ENCODE measurements at regions not wholly inside any gene's neighbourhood (a gene's known extent, or its start where the extent isn't known, plus 50 kb on each side); places are given as distances from the start of the nearest gene placed in this dataset.

DNA sequence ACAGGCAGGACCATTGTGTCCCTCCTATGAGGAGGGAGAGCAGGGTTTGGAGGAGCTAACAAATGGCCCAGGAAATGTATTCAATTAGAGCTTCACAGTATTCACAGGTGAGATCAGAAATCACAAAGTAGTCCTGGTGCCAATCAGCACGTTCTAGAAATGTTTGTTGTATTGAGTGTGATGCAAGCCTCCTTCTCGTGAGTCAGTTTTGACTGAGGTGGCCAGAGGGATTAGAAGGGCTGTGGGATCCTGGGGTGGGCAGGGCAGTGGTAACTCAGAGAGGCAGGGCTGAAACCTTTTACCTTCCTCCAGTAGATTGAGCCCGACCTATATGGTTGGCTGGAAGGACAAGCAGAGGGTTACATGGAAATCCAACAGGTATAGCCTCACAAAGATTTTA lies 95.0 kb downstream of the BOD1L2 start:
- TF ChIP-seq, protein P1, sequence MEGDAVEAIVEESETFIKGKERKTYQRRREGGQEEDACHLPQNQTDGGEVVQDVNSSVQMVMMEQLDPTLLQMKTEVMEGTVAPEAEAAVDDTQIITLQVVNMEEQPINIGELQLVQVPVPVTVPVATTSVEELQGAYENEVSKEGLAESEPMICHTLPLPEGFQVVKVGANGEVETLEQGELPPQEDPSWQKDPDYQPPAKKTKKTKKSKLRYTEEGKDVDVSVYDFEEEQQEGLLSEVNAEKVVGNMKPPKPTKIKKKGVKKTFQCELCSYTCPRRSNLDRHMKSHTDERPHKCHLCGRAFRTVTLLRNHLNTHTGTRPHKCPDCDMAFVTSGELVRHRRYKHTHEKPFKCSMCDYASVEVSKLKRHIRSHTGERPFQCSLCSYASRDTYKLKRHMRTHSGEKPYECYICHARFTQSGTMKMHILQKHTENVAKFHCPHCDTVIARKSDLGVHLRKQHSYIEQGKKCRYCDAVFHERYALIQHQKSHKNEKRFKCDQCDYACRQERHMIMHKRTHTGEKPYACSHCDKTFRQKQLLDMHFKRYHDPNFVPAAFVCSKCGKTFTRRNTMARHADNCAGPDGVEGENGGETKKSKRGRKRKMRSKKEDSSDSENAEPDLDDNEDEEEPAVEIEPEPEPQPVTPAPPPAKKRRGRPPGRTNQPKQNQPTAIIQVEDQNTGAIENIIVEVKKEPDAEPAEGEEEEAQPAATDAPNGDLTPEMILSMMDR (IDR thresholded peaks at IDR 0.05; ENCODE audit: insufficient read depth, low read length): no peak
- TF ChIP-seq, protein P2, sequence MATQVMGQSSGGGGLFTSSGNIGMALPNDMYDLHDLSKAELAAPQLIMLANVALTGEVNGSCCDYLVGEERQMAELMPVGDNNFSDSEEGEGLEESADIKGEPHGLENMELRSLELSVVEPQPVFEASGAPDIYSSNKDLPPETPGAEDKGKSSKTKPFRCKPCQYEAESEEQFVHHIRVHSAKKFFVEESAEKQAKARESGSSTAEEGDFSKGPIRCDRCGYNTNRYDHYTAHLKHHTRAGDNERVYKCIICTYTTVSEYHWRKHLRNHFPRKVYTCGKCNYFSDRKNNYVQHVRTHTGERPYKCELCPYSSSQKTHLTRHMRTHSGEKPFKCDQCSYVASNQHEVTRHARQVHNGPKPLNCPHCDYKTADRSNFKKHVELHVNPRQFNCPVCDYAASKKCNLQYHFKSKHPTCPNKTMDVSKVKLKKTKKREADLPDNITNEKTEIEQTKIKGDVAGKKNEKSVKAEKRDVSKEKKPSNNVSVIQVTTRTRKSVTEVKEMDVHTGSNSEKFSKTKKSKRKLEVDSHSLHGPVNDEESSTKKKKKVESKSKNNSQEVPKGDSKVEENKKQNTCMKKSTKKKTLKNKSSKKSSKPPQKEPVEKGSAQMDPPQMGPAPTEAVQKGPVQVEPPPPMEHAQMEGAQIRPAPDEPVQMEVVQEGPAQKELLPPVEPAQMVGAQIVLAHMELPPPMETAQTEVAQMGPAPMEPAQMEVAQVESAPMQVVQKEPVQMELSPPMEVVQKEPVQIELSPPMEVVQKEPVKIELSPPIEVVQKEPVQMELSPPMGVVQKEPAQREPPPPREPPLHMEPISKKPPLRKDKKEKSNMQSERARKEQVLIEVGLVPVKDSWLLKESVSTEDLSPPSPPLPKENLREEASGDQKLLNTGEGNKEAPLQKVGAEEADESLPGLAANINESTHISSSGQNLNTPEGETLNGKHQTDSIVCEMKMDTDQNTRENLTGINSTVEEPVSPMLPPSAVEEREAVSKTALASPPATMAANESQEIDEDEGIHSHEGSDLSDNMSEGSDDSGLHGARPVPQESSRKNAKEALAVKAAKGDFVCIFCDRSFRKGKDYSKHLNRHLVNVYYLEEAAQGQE (IDR thresholded peaks at IDR 0.05; ENCODE audit: insufficient replicate concordance, low read depth): no peak
- TF ChIP-seq POLR2AphosphoS5 (IDR thresholded peaks at IDR 0.05; ENCODE audit: low read depth) (no peak), GABPA (IDR thresholded peaks at IDR 0.05; ENCODE audit: low read depth) (no peak), SPI1 (IDR thresholded peaks at IDR 0.05; ENCODE audit: borderline replicate concordance, low read depth) (no peak)

All from HL-60 (cell line).